ENCODE measurements at regions not wholly inside any gene's neighbourhood (a gene's known extent, or its start where the extent isn't known, plus 50 kb on each side); places are given as distances from the start of the nearest gene placed in this dataset.
A peak's percentile ranks its signal among the peaks of the same experiment; 100 is the strongest.
"Not testable (repeated sequence)": the region's sequence is repeated elsewhere in the genome, so short reads cannot be mapped to it uniquely, and the experiment has no call there.

DNA sequence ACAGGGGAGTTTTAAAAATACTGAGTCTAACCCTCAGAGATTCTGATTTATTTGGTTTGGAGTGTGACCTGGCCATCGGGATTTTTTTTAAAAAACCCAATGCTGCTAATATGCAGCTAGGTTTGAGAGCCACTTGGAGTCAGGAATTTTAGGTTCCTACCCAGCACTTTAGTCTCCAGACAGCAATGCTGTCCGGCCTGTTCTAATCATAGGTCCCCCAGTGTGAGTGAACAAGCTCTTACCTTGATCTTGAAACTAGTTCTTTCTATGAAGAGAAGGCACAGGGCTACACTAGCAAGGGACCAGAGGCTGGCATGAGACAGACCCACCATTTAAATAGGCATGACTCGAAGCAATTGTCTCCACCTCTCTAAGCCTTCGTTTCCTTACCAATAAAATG lies 103.5 kb downstream of the SMIM20 start:
- peak overlapping the region; percentile 3 for H2AFZ ChIP-seq (ENCODE audit: low read length)
- no peaks in the 10 kb centered on the region for H3K27me3 ChIP-seq (ENCODE audit: insufficient read depth, low read length)
- peaks cover 60% of the 10 kb centered on the region for H3K4me1 ChIP-seq (ENCODE audit: insufficient read depth, low read length)
- H3K4me2 ChIP-seq (ENCODE audit: insufficient read depth, low read length): no peak overlapping the region
- peak overlapping the region; percentile 99 for H3K27ac ChIP-seq (ENCODE audit: low read depth, low read length)
- no peak overlapping the region for H3K4me3 ChIP-seq (ENCODE audit: insufficient read depth, low read length)
- TF ChIP-seq, protein P1, sequence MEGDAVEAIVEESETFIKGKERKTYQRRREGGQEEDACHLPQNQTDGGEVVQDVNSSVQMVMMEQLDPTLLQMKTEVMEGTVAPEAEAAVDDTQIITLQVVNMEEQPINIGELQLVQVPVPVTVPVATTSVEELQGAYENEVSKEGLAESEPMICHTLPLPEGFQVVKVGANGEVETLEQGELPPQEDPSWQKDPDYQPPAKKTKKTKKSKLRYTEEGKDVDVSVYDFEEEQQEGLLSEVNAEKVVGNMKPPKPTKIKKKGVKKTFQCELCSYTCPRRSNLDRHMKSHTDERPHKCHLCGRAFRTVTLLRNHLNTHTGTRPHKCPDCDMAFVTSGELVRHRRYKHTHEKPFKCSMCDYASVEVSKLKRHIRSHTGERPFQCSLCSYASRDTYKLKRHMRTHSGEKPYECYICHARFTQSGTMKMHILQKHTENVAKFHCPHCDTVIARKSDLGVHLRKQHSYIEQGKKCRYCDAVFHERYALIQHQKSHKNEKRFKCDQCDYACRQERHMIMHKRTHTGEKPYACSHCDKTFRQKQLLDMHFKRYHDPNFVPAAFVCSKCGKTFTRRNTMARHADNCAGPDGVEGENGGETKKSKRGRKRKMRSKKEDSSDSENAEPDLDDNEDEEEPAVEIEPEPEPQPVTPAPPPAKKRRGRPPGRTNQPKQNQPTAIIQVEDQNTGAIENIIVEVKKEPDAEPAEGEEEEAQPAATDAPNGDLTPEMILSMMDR (IDR thresholded peaks at IDR 0.05; ENCODE audit: extremely low read depth, low read depth, low read length): no peak
- H4K20me1 ChIP-seq (ENCODE audit: insufficient read depth, low read length): no peaks in the 10 kb centered on the region
- no peak for DNase-seq (ENCODE audit: insufficient read length, low spot score, missing footprints)
- no peaks in the 10 kb centered on the region for H3K9me3 ChIP-seq (ENCODE audit: low read depth, low read length)
- H3K36me3 ChIP-seq (ENCODE audit: insufficient read depth, low read length): no peaks in the 10 kb centered on the region
- no peaks in the 10 kb centered on the region for H3K79me2 ChIP-seq (ENCODE audit: insufficient read depth, low read length)

DNA sequence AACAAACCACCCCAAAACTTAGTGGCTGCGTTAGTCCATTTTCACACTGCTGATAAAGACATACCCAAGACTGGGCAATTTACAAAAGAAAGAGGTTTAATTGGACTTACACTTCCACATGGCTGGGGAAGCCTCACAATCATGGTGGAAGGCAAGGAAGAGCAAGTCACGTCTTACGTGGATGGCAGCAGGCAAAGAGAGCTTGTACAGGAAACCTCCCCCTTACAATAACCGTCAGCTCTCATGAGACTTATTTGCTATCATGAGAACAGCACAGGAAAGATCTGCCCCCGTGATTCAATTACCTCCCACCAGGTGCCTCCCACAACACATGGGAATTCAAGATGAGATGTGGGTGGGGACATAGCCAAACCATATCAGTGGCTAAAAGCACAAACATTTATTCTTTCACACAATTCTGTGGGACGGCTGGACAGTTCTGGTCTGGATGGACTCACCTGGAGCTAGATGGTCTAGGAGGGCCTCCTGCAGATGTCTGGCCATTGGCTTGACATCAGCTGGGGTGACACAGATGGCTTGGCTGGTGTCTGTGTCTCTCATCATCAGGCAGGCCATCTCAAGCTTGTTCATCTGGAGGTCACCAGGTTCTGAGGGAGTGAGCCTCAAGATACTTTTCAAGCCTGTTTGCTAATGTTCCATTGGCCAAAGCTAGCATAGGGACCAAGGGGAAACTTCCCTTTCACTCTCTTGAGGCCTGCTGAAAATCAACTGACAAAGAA lies 104.1 kb downstream of the SMIM20 start:
- not testable (repeated sequence) for H3K27ac ChIP-seq (ENCODE audit: low read depth, low read length); H3K4me2 ChIP-seq (ENCODE audit: insufficient read depth, low read length); H3K36me3 ChIP-seq (ENCODE audit: insufficient read depth, low read length); H3K27me3 ChIP-seq (ENCODE audit: insufficient read depth, low read length); H3K79me2 ChIP-seq (ENCODE audit: insufficient read depth, low read length); H3K9me3 ChIP-seq (ENCODE audit: low read depth, low read length); H3K4me3 ChIP-seq (ENCODE audit: insufficient read depth, low read length); H4K20me1 ChIP-seq (ENCODE audit: insufficient read depth, low read length); H2AFZ ChIP-seq (ENCODE audit: low read length); DNase-seq (ENCODE audit: insufficient read length, low spot score, missing footprints)
- peaks cover 66% of the 10 kb centered on the region for H3K4me1 ChIP-seq (ENCODE audit: insufficient read depth, low read length)

DNA sequence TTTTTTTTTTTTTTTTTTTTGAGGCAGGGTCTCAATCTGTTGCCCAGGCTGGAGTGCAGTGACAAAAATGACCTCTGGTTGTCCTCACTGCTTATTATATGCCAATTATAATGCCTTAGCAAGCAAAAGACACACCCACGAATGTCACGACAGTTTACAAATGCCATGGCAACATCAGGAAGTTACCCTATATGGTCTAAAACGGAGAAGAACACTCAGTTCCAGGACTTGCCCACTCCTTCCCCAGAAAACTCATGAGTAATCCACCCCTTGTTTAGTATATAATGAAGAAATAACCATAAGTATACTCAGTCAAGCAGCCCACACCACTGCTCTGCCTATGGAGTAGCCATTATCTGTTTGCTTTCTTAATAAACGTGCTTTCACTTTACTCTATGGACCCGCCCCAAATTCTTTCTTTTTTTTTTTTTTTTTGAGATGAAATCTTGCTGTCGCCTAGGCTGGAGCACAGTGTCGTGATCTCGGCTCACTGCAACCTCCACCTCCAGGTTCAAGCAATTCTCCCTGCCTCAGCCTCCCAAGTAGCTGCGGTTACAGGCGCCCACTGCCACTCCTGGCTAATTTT lies 106.2 kb downstream of the SMIM20 start:
- DNase-seq (ENCODE audit: insufficient read length, low spot score, missing footprints): no peak
- Histone ChIP-seq H4K20me1 (ENCODE audit: insufficient read depth, low read length) (no peaks in the 10 kb centered on the region), H3K36me3 (ENCODE audit: insufficient read depth, low read length) (no peaks in the 10 kb centered on the region), H3K9me3 (ENCODE audit: low read depth, low read length) (no peaks in the 10 kb centered on the region), H3K79me2 (ENCODE audit: insufficient read depth, low read length) (no peaks in the 10 kb centered on the region), H3K4me2 (ENCODE audit: insufficient read depth, low read length) (peak overlapping the region; percentile 70), H2AFZ (ENCODE audit: low read length) (no peak overlapping the region), H3K27me3 (ENCODE audit: insufficient read depth, low read length) (no peaks in the 10 kb centered on the region), H3K4me3 (ENCODE audit: insufficient read depth, low read length) (no peak overlapping the region), H3K4me1 (ENCODE audit: insufficient read depth, low read length) (peaks cover 57% of the 10 kb centered on the region), H3K27ac (ENCODE audit: low read depth, low read length) (peak overlapping the region; percentile 90)
- TF ChIP-seq, protein P1 (IDR thresholded peaks at IDR 0.05; ENCODE audit: extremely low read depth, low read depth, low read length): no peak

DNA sequence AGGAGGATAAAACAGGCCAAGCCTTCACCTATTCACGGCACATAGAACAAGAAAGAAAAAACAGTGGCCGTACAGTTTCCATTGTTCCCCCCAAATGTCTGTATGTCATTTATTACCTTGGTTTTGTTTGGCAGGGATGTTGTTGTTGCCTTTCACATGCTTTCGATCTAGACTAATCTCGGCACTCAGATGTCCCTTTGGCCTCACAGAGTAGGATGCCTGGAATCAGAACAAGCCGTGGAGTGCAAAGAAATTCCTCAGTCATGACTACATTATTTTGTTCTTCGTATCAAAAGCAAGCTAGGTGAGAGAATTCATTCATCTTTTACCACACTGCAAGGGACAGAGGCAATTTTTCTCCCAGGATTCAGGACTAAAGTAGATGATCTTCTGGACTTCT lies 106.9 kb downstream of the SMIM20 start:
- no peaks in the 10 kb centered on the region for H3K79me2 ChIP-seq (ENCODE audit: insufficient read depth, low read length)
- H3K4me2 ChIP-seq (ENCODE audit: insufficient read depth, low read length): peak overlapping the region; percentile 70
- no peaks in the 10 kb centered on the region for H3K9me3 ChIP-seq (ENCODE audit: low read depth, low read length)
- no peaks in the 10 kb centered on the region for H4K20me1 ChIP-seq (ENCODE audit: insufficient read depth, low read length)
- no peak overlapping the region for H2AFZ ChIP-seq (ENCODE audit: low read length)
- H3K4me3 ChIP-seq (ENCODE audit: insufficient read depth, low read length): peak overlapping the region; percentile 32
- no peaks in the 10 kb centered on the region for H3K27me3 ChIP-seq (ENCODE audit: insufficient read depth, low read length)
- H3K4me1 ChIP-seq (ENCODE audit: insufficient read depth, low read length): peaks cover 52% of the 10 kb centered on the region
- no peaks in the 10 kb centered on the region for H3K36me3 ChIP-seq (ENCODE audit: insufficient read depth, low read length)
- TF ChIP-seq, protein P1 (IDR thresholded peaks at IDR 0.05; ENCODE audit: extremely low read depth, low read depth, low read length): no peak
- peak overlapping the region; percentile 90 for H3K27ac ChIP-seq (ENCODE audit: low read depth, low read length)
- peak; percentile 52 for DNase-seq (ENCODE audit: insufficient read length, low spot score, missing footprints)
